ENCODE measurements at regions not wholly inside any gene's neighbourhood (a gene's known extent, or its start where the extent isn't known, plus 50 kb on each side); places are given as distances from the start of the nearest gene placed in this dataset.

- no peak for DNase-seq
Measured at GRCh38 chr20:57960803-57961575, 251.2 kb upstream of the PMEPA1 start.

- DNase-seq: no peak
Measured at GRCh38 chr20:57959589-57959988, 249.8 kb upstream of the PMEPA1 start.

GRCh38 chr20:57959018-57959417 is 249.2 kb upstream of the PMEPA1 start:
- DNase-seq: no peak

GRCh38 chr20:57958050-57958420 is 248.2 kb upstream of the PMEPA1 start:
- no peak for DNase-seq

GRCh38 chr20:57957411-57958049 is 247.7 kb upstream of the PMEPA1 start:
- DNase-seq: no peak

- no peak for DNase-seq
Measured at GRCh38 chr20:57953638-57954037, 243.8 kb upstream of the PMEPA1 start.

- DNase-seq: no peak
Measured at GRCh38 chr20:57952136-57952535, 242.3 kb upstream of the PMEPA1 start.

- no peak for DNase-seq
Measured at GRCh38 chr20:57951549-57951948, 241.7 kb upstream of the PMEPA1 start.

GRCh38 chr20:57950764-57951485 is 241.1 kb upstream of the PMEPA1 start:
- DNase-seq: no peak

GRCh38 chr20:57948180-57948955 is 238.6 kb upstream of the PMEPA1 start:
- DNase-seq: no peak

GRCh38 chr20:57947421-57948179 is 237.8 kb upstream of the PMEPA1 start:
- DNase-seq: no peak

- no peak for DNase-seq
Measured at GRCh38 chr20:57946559-57947315, 236.9 kb upstream of the PMEPA1 start.

GRCh38 chr20:57944988-57945387 is 235.2 kb upstream of the PMEPA1 start:
- DNase-seq: no peak

GRCh38 chr20:57943950-57944349 is 234.1 kb upstream of the PMEPA1 start:
- no peak for DNase-seq

GRCh38 chr20:57943291-57943690 is 233.5 kb upstream of the PMEPA1 start:
- DNase-seq: no peak

GRCh38 chr20:57941604-57942381 is 232.0 kb upstream of the PMEPA1 start:
- no peak for DNase-seq

GRCh38 chr20:57940868-57941522 is 231.2 kb upstream of the PMEPA1 start:
- DNase-seq: no peak

GRCh38 chr20:57940376-57940775 is 230.6 kb upstream of the PMEPA1 start:
- no peak for DNase-seq

GRCh38 chr20:57939499-57939898 is 229.7 kb upstream of the PMEPA1 start:
- DNase-seq: no peak
